HG02571 (cell line): ENCODE measurements at regions not wholly inside any gene's neighbourhood (a gene's known extent, or its start where the extent isn't known, plus 50 kb on each side); places are given as distances from the start of the nearest gene placed in this dataset.

ENCODE experiments used
- ATAC-seq: cut with Tn5 transposase; IDR thresholded peaks from one replicate; pipeline ENCODE4 v1.9.1; 2021; ENCODE audit warnings: mild to moderate bottlenecking, moderate library complexity; ENCODE audit not compliant: unreplicated experiment

GRCh38 chr5:54370982-54371381 is 60.6 kb upstream of the ARL15 start:
- ATAC-seq: no peak

- ATAC-seq: no peak
Observed at GRCh38 chr5:54367844-54368243, 57.5 kb upstream of the ARL15 start.

- no peak for ATAC-seq
Observed at GRCh38 chr5:54366707-54367106, 56.3 kb upstream of the ARL15 start.

- ATAC-seq: no peak
Observed at GRCh38 chr5:54363669-54364068, 53.3 kb upstream of the ARL15 start.

GRCh38 chr5:54362992-54363625 is 52.7 kb upstream of the ARL15 start:
- no peak for ATAC-seq

- no peak for ATAC-seq
Observed at GRCh38 chr5:54362434-54362833, 52.1 kb upstream of the ARL15 start.

GRCh38 chr5:54361691-54362411 is 51.5 kb upstream of the ARL15 start:
- no peak for ATAC-seq

GRCh38 chr5:54360925-54361662 is 50.7 kb upstream of the ARL15 start:
- no peak for ATAC-seq
